Astrocyte of the spinal cord (primary cell): ENCODE measurements at regions not wholly inside any gene's neighbourhood (a gene's known extent, or its start where the extent isn't known, plus 50 kb on each side); places are given as distances from the start of the nearest gene placed in this dataset.

Experiments used
- DNase-seq: peaks from one replicate; pipeline ENCODE4 v3.0.0; 2011; ENCODE audit warnings: low read depth, low spot score
- H3K4me3 ChIP-seq: 2 replicates; pipeline ENCODE4 v1.5.1; 2011; ENCODE audit warnings: low read depth, mild to moderate bottlenecking, low read length, moderate library complexity
- in situ Hi-C: cut with HindIII; loops from 2 replicates; pipeline ENCODE4 v1.10.0; 2017; ENCODE audit warnings: low sequenced_read_pairs
- TF ChIP-seq, protein P1 (sequence below): IDR thresholded peaks from 2 replicates; pipeline ENCODE4 v1.5.1; 2012; ENCODE audit warnings: low read depth, mild to moderate bottlenecking, low read length, inconsistent platforms

DNA sequence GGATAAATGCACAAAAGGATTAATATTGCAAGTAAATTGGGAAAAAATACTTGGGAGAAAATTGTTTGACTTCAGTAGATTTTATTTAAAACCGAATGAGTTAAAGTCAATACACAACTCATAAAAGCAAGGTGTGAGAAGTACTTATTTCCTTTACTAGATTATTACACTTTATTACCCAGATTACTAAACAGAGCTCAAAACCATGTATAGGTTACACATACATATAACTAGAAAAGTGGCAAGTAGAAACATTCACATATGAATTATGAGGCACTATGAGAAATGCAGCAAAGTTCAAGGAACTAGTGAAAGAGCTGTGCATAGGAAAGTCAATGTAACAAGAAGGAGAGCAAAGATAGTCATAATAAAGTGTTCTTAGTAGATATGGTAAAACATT is 113.0 kb downstream of the CXXC4 start:
- no peak overlapping the region for H3K4me3 ChIP-seq
- in situ Hi-C loops: no loop called here
- no peak for DNase-seq
- TF ChIP-seq, protein P1, sequence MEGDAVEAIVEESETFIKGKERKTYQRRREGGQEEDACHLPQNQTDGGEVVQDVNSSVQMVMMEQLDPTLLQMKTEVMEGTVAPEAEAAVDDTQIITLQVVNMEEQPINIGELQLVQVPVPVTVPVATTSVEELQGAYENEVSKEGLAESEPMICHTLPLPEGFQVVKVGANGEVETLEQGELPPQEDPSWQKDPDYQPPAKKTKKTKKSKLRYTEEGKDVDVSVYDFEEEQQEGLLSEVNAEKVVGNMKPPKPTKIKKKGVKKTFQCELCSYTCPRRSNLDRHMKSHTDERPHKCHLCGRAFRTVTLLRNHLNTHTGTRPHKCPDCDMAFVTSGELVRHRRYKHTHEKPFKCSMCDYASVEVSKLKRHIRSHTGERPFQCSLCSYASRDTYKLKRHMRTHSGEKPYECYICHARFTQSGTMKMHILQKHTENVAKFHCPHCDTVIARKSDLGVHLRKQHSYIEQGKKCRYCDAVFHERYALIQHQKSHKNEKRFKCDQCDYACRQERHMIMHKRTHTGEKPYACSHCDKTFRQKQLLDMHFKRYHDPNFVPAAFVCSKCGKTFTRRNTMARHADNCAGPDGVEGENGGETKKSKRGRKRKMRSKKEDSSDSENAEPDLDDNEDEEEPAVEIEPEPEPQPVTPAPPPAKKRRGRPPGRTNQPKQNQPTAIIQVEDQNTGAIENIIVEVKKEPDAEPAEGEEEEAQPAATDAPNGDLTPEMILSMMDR: no peak

DNA sequence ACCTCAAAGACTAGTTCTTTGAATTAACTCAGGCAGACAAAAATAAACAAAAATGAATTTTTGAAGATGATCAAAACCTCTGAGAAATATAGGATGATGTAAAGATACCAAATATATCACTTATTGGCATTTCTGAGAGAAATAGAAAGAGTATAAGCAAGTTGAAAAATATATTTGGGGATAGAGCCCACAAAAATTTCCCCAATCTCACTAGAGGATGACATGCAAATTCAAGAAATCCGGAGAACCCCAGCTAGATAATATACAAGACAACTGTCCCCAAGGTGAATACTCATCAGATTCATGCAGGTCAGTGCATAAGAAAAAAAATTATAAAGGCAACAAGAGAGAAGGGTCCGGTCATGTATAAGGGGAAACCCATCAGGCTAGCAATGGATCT is 129.1 kb downstream of the CXXC4 start:
- H3K4me3 ChIP-seq: no peak overlapping the region
- no peak for DNase-seq
- in situ Hi-C loops: no loop called here
- TF ChIP-seq, protein P1: no peak

DNA sequence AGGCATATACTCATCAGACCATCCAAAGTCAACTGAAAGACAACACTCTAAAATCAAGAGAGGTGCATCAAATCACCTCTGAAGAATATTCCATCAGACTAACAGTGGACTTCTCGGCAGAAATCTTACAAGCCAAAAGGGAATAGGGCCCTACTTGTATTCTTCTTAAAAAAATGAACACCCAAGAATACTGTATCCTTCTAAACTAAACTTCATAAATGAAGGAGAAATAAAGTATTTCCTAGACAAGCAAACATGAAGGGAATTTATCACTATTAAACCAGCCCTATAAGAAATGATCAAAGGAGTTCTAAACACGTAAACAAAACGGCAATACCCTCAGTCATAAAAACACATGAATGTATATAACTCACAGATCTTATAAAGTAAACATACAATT is 141.2 kb downstream of the CXXC4 start:
- in situ Hi-C loops: no loop called here
- H3K4me3 ChIP-seq: no peak overlapping the region
- TF ChIP-seq, protein P1: no peak
- no peak for DNase-seq

DNA sequence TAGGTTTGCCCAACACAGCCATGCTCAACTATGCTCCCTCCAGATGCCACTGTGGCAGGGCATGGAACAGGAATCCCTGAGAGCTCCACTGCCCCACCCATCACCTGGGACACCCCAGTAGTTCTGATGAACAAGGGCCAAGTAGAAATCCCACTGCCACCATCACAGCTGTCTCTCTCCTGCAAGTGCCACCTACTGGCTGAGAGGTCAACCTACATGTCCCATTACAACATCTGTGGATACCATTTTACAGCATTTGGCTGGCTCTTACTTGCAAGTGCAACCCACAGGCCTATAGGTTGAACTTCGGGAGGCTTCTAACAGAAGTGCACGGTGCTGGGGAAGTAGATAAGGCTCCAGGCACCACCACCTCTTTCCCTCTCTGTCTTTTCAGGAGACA is 142.5 kb downstream of the CXXC4 start:
- no peak for DNase-seq
- in situ Hi-C loops: no loop called here
- no peak overlapping the region for H3K4me3 ChIP-seq
- TF ChIP-seq, protein P1: peak; percentile 10

DNA sequence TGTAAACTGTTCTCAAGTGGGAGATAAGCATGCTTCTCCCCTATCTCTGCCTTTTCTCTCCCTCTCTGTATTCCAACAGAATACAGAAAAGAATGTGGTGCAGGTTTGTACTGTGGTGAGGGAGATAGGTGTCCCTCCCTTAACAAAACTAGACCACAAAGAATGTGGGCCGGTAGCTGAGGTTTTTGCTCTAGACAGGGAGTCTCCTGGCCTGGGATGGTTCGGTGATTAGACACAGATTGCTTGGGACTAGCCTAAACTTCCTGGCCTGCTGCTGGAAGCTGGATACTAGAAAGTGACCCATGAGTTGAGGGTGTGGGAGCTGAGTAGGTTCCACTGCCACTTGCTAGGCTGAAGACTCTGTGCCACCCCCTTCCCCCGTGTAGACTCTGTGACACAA is 143.0 kb downstream of the CXXC4 start:
- in situ Hi-C loops: no loop called here
- TF ChIP-seq, protein P1: no peak
- peak; percentile 1 for DNase-seq

DNA sequence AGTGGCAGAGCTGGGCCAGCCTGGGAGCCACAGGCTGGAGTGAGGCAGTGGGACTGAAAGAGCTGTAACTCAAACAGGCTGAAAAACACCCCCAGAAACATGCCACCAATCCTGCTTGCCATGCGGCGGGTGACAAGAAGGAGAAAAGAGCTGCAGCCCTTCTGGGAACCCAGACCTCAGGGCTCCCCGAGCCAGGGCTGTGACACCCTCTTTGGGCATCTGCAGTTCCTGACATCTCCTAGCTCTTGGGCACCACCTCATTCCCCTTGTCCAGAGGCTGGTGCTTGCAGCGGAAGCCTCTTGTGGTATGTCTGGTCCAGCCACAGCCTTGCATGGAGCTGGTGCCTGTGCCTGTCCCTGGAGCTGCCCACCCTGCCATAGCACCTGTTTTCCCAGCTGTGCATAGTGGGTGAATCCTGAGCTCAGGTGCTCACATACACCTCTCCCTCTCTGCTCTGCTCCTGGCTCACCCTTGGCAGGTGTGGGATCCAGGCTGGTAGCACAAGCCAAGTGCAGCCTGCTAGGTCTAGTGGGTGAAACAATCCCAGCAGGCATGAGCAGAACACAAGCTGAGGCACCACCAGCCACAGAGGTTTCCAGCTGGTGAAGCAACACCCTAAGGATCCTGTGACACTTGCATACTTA is 149.0 kb downstream of the CXXC4 start:
- no peak overlapping the region for H3K4me3 ChIP-seq
- no peak for DNase-seq
- in situ Hi-C loops: no loop called here
- TF ChIP-seq, protein P1: no peak

More for the DNA sequence above, 143.0 kb downstream of the CXXC4 start:
- no peak overlapping the region for H3K4me3 ChIP-seq
